Neural progenitor cell (in vitro differentiated cells): ENCODE measurements at regions not wholly inside any gene's neighbourhood (a gene's known extent, or its start where the extent isn't known, plus 50 kb on each side); places are given as distances from the start of the nearest gene placed in this dataset.

Source experiments
- DNase-seq: peaks from one replicate; pipeline ENCODE4 v3.0.0-alpha.2; 2016; ENCODE audit warnings: low spot score
- H2AFZ ChIP-seq: fragments of 200-600 bp; sonication (generic); replicated peaks from 2 replicates; pipeline ENCODE4 v1.6.1; 2016; ENCODE audit warnings: antibody characterized with exemption
- H3F3A ChIP-seq: fragments of 200-600 bp; sonication (generic); 2 replicates; pipeline ENCODE4 v1.6.1; 2016; ENCODE audit warnings: antibody characterized with exemption, low read depth
- H3K27ac ChIP-seq: fragments of 200-600 bp; sonication (generic); 2 replicates; pipeline ENCODE4 v1.5.1; 2016; ENCODE audit warnings: mild to moderate bottlenecking
- H3K27me3 ChIP-seq: fragments of 200-600 bp; sonication (generic); 2 replicates; pipeline ENCODE4 v1.6.1; 2016; ENCODE audit warnings: mild to moderate bottlenecking, moderate library complexity
- H3K36me3 ChIP-seq: fragments of 200-600 bp; sonication (generic); 2 replicates; pipeline ENCODE4 v1.5.1; 2016
- H3K4me1 ChIP-seq: fragments of 200-600 bp; sonication (generic); 2 replicates; pipeline ENCODE4 v1.6.1; 2016; ENCODE audit warnings: mixed run types
- H3K4me2 ChIP-seq: fragments of 200-600 bp; sonication (generic); 2 replicates; pipeline ENCODE4 v1.6.1; 2016
- H3K4me3 ChIP-seq: fragments of 200-600 bp; sonication (generic); 2 replicates; pipeline ENCODE4 v1.5.1; 2016
- H3K79me2 ChIP-seq: fragments of 200-600 bp; sonication (generic); 2 replicates; pipeline ENCODE4 v1.6.1; 2016; ENCODE audit warnings: low read depth
- H3K9ac ChIP-seq: fragments of 200-600 bp; sonication (generic); 2 replicates; pipeline ENCODE4 v1.6.1; 2016
- H3K9me3 ChIP-seq: fragments of 200-600 bp; sonication (generic); 2 replicates; pipeline ENCODE4 v1.5.1; 2016; ENCODE audit warnings: low read depth
- H4K20me1 ChIP-seq: fragments of 200-600 bp; sonication (generic); 2 replicates; pipeline ENCODE4 v1.6.1; 2016; ENCODE audit warnings: low read depth
- H3K27ac Mint-ChIP-seq: 3 replicates; pipeline ENCODE4 v1.8.0; 2021; ENCODE audit warnings: mixed read lengths
- H3K27me3 Mint-ChIP-seq: 2 replicates; pipeline ENCODE4 v1.8.0; 2022; ENCODE audit warnings: low read depth, mild to moderate bottlenecking, inconsistent platforms, moderate library complexity, mixed read lengths; ENCODE audit not compliant: insufficient read depth
- H3K36me3 Mint-ChIP-seq: 3 replicates; pipeline ENCODE4 v1.8.0; 2021; ENCODE audit warnings: mixed read lengths
- H3K4me1 Mint-ChIP-seq: 3 replicates; pipeline ENCODE4 v1.8.0; 2021; ENCODE audit warnings: mixed read lengths
- H3K4me3 Mint-ChIP-seq: 3 replicates; pipeline ENCODE4 v1.8.0; 2021; ENCODE audit warnings: mild to moderate bottlenecking, moderate library complexity, mixed read lengths
- H3K9me3 Mint-ChIP-seq: 3 replicates; pipeline ENCODE4 v1.8.0; 2020; ENCODE audit warnings: mixed read lengths
- CTCF ChIP-seq: fragments of 200-600 bp; sonication (generic); IDR thresholded peaks from 2 replicates; pipeline ENCODE4 v1.5.1; 2017; ENCODE audit warnings: antibody characterized with exemption, mild to moderate bottlenecking
- EZH2 ChIP-seq: fragments of 200-600 bp; sonication (generic); IDR thresholded peaks from 2 replicates; pipeline ENCODE4 v1.6.1; 2017; ENCODE audit warnings: antibody characterized with exemption, mild to moderate bottlenecking, moderate library complexity
- EZH2phosphoT487 ChIP-seq: fragments of 200-600 bp; sonication (generic); IDR thresholded peaks from 2 replicates; pipeline ENCODE4 v1.6.1; 2017; ENCODE audit warnings: antibody characterized with exemption

- Histone ChIP-seq H3K9me3 (no peaks in the 10 kb centered on the region), H3K4me1 (no peaks in the 10 kb centered on the region), H3K4me2 (no peak overlapping the region), H3K36me3 (no peaks in the 10 kb centered on the region), H3K27ac (no peak overlapping the region), H3K4me3 (no peak overlapping the region), H2AFZ (no peak overlapping the region), H3K9ac (no peak overlapping the region), H4K20me1 (no peaks in the 10 kb centered on the region), H3K27me3 (no peaks in the 10 kb centered on the region), H3K79me2 (no peaks in the 10 kb centered on the region), H3F3A (peaks cover 6% of the 10 kb centered on the region)
- Mint-ChIP-seq H3K9me3 (peaks cover 3% of the 10 kb centered on the region), H3K36me3 (no peaks in the 10 kb centered on the region), H3K27me3 (peaks cover 6% of the 10 kb centered on the region), H3K4me1 (no peaks in the 10 kb centered on the region), H3K4me3 (no peak overlapping the region), H3K27ac (no peak overlapping the region)
- no peak for DNase-seq
- TF ChIP-seq EZH2phosphoT487 (no peak), EZH2 (no peak), CTCF (no peak)
Observed at GRCh38 chr7:155953781-155954549, 141.7 kb upstream of the SHH start.

GRCh38 chr7:155953501-155953778 lies 141.2 kb upstream of the SHH start:
- Histone ChIP-seq H3K79me2 (no peaks in the 10 kb centered on the region), H3K27me3 (no peaks in the 10 kb centered on the region), H3K27ac (no peak overlapping the region), H3K4me2 (no peak overlapping the region), H3K36me3 (no peaks in the 10 kb centered on the region), H3K4me1 (no peaks in the 10 kb centered on the region), H2AFZ (no peak overlapping the region), H3F3A (peaks cover 6% of the 10 kb centered on the region), H3K4me3 (no peak overlapping the region), H3K9ac (no peak overlapping the region), H4K20me1 (no peaks in the 10 kb centered on the region), H3K9me3 (no peaks in the 10 kb centered on the region)
- Mint-ChIP-seq H3K27me3 (peaks cover 6% of the 10 kb centered on the region), H3K9me3 (peaks cover 3% of the 10 kb centered on the region), H3K27ac (no peak overlapping the region), H3K4me1 (no peaks in the 10 kb centered on the region), H3K36me3 (no peaks in the 10 kb centered on the region), H3K4me3 (no peak overlapping the region)
- no peak for DNase-seq
- TF ChIP-seq CTCF (no peak), EZH2phosphoT487 (no peak), EZH2 (no peak)

- no peaks in the 10 kb centered on the region for H3K79me2 ChIP-seq
- no peak overlapping the region for H2AFZ ChIP-seq
- H3K9ac ChIP-seq, result no peak overlapping the region
- H4K20me1 ChIP-seq, result no peaks in the 10 kb centered on the region
- no peaks in the 10 kb centered on the region for H3K4me1 ChIP-seq
- H3K36me3 Mint-ChIP-seq, result no peaks in the 10 kb centered on the region
- no peaks in the 10 kb centered on the region for H3K4me1 Mint-ChIP-seq
- H3K4me3 Mint-ChIP-seq, result no peak overlapping the region
- no peak overlapping the region for H3K4me2 ChIP-seq
- peaks cover 9% of the 10 kb centered on the region for H3K9me3 Mint-ChIP-seq
- DNase-seq, result no peak
- no peak overlapping the region for H3K27ac Mint-ChIP-seq
- no peak overlapping the region for H3K27ac ChIP-seq
- no peaks in the 10 kb centered on the region for H3K36me3 ChIP-seq
- H3K27me3 Mint-ChIP-seq, result peaks cover 6% of the 10 kb centered on the region
- no peaks in the 10 kb centered on the region for H3F3A ChIP-seq
- H3K4me3 ChIP-seq, result no peak overlapping the region
- no peaks in the 10 kb centered on the region for H3K9me3 ChIP-seq
- H3K27me3 ChIP-seq, result no peaks in the 10 kb centered on the region
- TF ChIP-seq CTCF (no peak), EZH2phosphoT487 (no peak), EZH2 (no peak)
Observed at GRCh38 chr7:155951554-155952158, 139.4 kb upstream of the SHH start.
